Mesodermal cell (in vitro differentiated cells): ENCODE measurements at regions not wholly inside any gene's neighbourhood (a gene's known extent, or its start where the extent isn't known, plus 50 kb on each side); places are given as distances from the start of the nearest gene placed in this dataset.

Experiments
- H3K27ac ChIP-seq: 2 replicates; pipeline ENCODE4 v1.7.0; 2013; ENCODE audit warnings: mild to moderate bottlenecking, low read depth, low read length, moderate library complexity; ENCODE audit not compliant: severe bottlenecking
- H3K36me3 ChIP-seq: 2 replicates; pipeline ENCODE4 v1.7.1; 2013; ENCODE audit warnings: mild to moderate bottlenecking, low read length, moderate library complexity; ENCODE audit not compliant: control insufficient read depth, insufficient read depth
- H3K4me1 ChIP-seq: one replicate; pipeline ENCODE4 v1.7.1; 2013; ENCODE audit warnings: mild to moderate bottlenecking, low read length; ENCODE audit not compliant: insufficient read depth, control insufficient read depth, poor library complexity, severe bottlenecking
- H3K4me3 ChIP-seq: 2 replicates; pipeline ENCODE4 v1.7.0; 2013; ENCODE audit warnings: low read length, control low read depth, mild to moderate bottlenecking; ENCODE audit not compliant: insufficient read depth, poor library complexity, severe bottlenecking; ENCODE audit errors: extremely low read depth
- H3K9me3 ChIP-seq: 2 replicates; pipeline ENCODE4 v1.7.1; 2013; ENCODE audit warnings: mild to moderate bottlenecking, low read length, moderate library complexity; ENCODE audit not compliant: control insufficient read depth
- WGBS, 2 experiments: methylation state at CpG; one replicate each; pipeline ENCODE4 v1.1.5; 2013; ENCODE audit warnings: missing lambda C conversion rate in 2 of 2; ENCODE audit not compliant: insufficient coverage in 2 of 2; 5-methylcytosine and 5-hydroxymethylcytosine counted together

GRCh38 chr2:172375251-172375650 is 52.1 kb upstream of the ITGA6 start:
- Histone ChIP-seq H3K36me3 (no peaks in the 10 kb centered on the region), H3K27ac (no peak overlapping the region), H3K4me1 (no peaks in the 10 kb centered on the region), H3K9me3 (peaks cover 4% of the 10 kb centered on the region), H3K4me3 (no peak overlapping the region)
- 100% methylated on average over 2 of the region's 2 CpGs; no CpG with 5 or more reads in 1 of the 2 experiments for WGBS, 2 experiments

GRCh38 chr2:172376016-172376415 is 51.4 kb upstream of the ITGA6 start:
- Histone ChIP-seq H3K27ac (no peak overlapping the region), H3K36me3 (no peaks in the 10 kb centered on the region), H3K4me1 (peaks cover 6% of the 10 kb centered on the region), H3K4me3 (no peak overlapping the region), H3K9me3 (peaks cover 4% of the 10 kb centered on the region)
- WGBS, 2 experiments = 93 to 100% methylated on average over 3 of the region's 5 CpGs

- no peak overlapping the region for H3K4me3 ChIP-seq
- peaks cover 4% of the 10 kb centered on the region for H3K9me3 ChIP-seq
- H3K27ac ChIP-seq = no peak overlapping the region
- WGBS, 2 experiments = 92% methylated on average over 2 of the region's 5 CpGs; no CpG with 5 or more reads in 1 of the 2 experiments
- H3K36me3 ChIP-seq = no peaks in the 10 kb centered on the region
- peaks cover 6% of the 10 kb centered on the region for H3K4me1 ChIP-seq
Observed at GRCh38 chr2:172376505-172377125, 50.8 kb upstream of the ITGA6 start.

GRCh38 chr2:172377408-172377807 is 50.0 kb upstream of the ITGA6 start:
- H3K4me3 ChIP-seq = no peak overlapping the region
- H3K4me1 ChIP-seq = peaks cover 6% of the 10 kb centered on the region
- 81 to 94% methylated on average over 3 of the region's 3 CpGs for WGBS, 2 experiments
- H3K36me3 ChIP-seq = no peaks in the 10 kb centered on the region
- no peak overlapping the region for H3K27ac ChIP-seq
- H3K9me3 ChIP-seq = peaks cover 4% of the 10 kb centered on the region
